Loucy (cell line): ENCODE measurements at regions not wholly inside any gene's neighbourhood (a gene's known extent, or its start where the extent isn't known, plus 50 kb on each side); places are given as distances from the start of the nearest gene placed in this dataset.

Experiments
- CTCF ChIP-seq: fragments of 200-600 bp; sonication (generic); conservative IDR thresholded peaks from 2 replicates; pipeline ENCODE4 v1.5.1; 2014; ENCODE audit warnings: mild to moderate bottlenecking, antibody characterized with exemption, low read length
- EZH2phosphoT487 ChIP-seq: fragments of 200-600 bp; IDR thresholded peaks from 2 replicates; pipeline ENCODE4 v1.6.1; 2018; ENCODE audit warnings: antibody characterized with exemption, mild to moderate bottlenecking, moderate library complexity, borderline replicate concordance

- TF ChIP-seq CTCF: no peak
- no peak for TF ChIP-seq EZH2phosphoT487
These were observed 219.5 kb downstream of the TFAP2C start for GRCh38 chr20:56848561-56848960.
